Heart right ventricle (tissue), 16 donors: ENCODE measurements at regions not wholly inside any gene's neighbourhood (a gene's known extent, or its start where the extent isn't known, plus 50 kb on each side); places are given as distances from the start of the nearest gene placed in this dataset.
"Not testable (repeated sequence)": the region's sequence is repeated elsewhere in the genome, so short reads cannot be mapped to it uniquely, and the experiment has no call there.

Source experiments
- ATAC-seq, 8 donors: fragments of 200-7000 bp; cut with Tn5 transposase; one replicate each; pipeline ENCODE4 v1.9.1; 2020; ENCODE audit warnings: mild to moderate bottlenecking in 8 of 8, moderate library complexity in 8 of 8, moderate number of reproducible peaks in 1 of 8
- DNase-seq, 2 donors: peaks; one replicate each; pipeline ENCODE4 v3.0.0-alpha.2; 2020
- H3K27ac ChIP-seq, 10 donors: fragments of 200-600 bp; sonication (generic) in 2 of 10; one replicate each; pipeline versions ENCODE4 v1.5.0 to v1.8.0; 2020 to 2022; ENCODE audit warnings: mild to moderate bottlenecking in 3 of 10
- H3K27me3 ChIP-seq, 7 donors: fragments of 200-600 bp; one replicate each; pipeline ENCODE4 v1.8.0; 2021 to 2022; ENCODE audit warnings: mild to moderate bottlenecking in 2 of 7
- H3K36me3 ChIP-seq, 9 donors: fragments of 200-600 bp; sonication (generic) in 1 of 9; one replicate each; pipeline versions ENCODE4 v1.5.0 to v1.8.0; 2020 to 2022; ENCODE audit warnings: mild to moderate bottlenecking in 2 of 9
- H3K4me1 ChIP-seq, 9 donors: fragments of 200-600 bp; sonication (generic) in 1 of 9; one replicate each; pipeline versions ENCODE4 v1.5.0 to v1.8.0; 2020 to 2022; ENCODE audit warnings: mild to moderate bottlenecking in 4 of 9
- H3K4me3 ChIP-seq, 10 donors: fragments of 200-600 bp; sonication (generic) in 2 of 10; one replicate each; pipeline versions ENCODE4 v1.5.0 to v1.8.0; 2020 to 2022; ENCODE audit warnings: mild to moderate bottlenecking in 7 of 10, moderate library complexity in 2 of 10
- H3K9me3 ChIP-seq, 11 donors: fragments of 200-600 bp in 10 of 11; sonication (generic) in 2 of 11; one replicate each; pipeline versions ENCODE4 v1.5.0 to v1.8.0; 2013 to 2022; ENCODE audit warnings: mild to moderate bottlenecking in 2 of 11, control low read depth in 1 of 11, moderate library complexity in 1 of 11
- CTCF ChIP-seq, 9 donors: fragments of 200-600 bp; sonication (generic) in 2 of 9; IDR thresholded peaks; one replicate each; pipeline versions ENCODE4 v1.5.0 to v1.8.0; 2021 to 2022; ENCODE audit warnings: antibody characterized with exemption in 9 of 9, mild to moderate bottlenecking in 5 of 9, moderate library complexity in 1 of 9
- WGBS, 2 donors: extraction: QIAGEN DNeasy Blood & Tissue Kit; methylation state at CpG; one replicate each; pipeline ENCODE4 v1.1.7; 2013; ENCODE audit warnings: inconsistent platforms in 1 of 2; 5-methylcytosine and 5-hydroxymethylcytosine counted together
- intact Hi-C, 10 donors: fragments of 100-400 bp; cut with DNase I; formaldehyde crosslinking; loops; one replicate each; pipeline versions ENCODE4 v1.11.1 to v1.14.2; 2022
- donor health status: Arrhythmogenic right ventricular cardiomyopathy.
- donor health status: ischemic (EF 13 %, LVEDD 7.1; RV severe dilation, severe dysfunction).
- donor health status: healthy with polysubstance abuse.
- donor health status: DM: no; HTN: yes; CAD: no.
- donor health status: DM: no; HTN: no; CAD: no.
- donor health status: ischemic (EF 25% LVEDD 6.9; RV normal size, moderate dysfunction).
- donor health status: ischemic (EF 25% LVEDD 5.7; RV mildly dilated, moderate dysfunction).
- donor health status: healthy.
- donor health status: DM: yes; HTN: yes; CAD: no.
- donor health status: Ischemic cardiomyopathy.
- donor health status: ischemic (EF 35%, LVEDD 5.7; RV mildly dilated, moderate dysfunction).
- donor health status: nonischemic (EF 11% LVEDD 7.7; RV severe dilation, severe dysfunction).
- donor health status: DM: yes; HTN: yes; CAD: no.
- donor health status: PGD.
- donor health status: ischemic (EF 29% LVEDD 5.4; RV normal size, mild dysfunction).
- donor health status: nonischemic (EF 23%, LVEDD 6.1; RV moderate dilation, normal function).

DNA sequence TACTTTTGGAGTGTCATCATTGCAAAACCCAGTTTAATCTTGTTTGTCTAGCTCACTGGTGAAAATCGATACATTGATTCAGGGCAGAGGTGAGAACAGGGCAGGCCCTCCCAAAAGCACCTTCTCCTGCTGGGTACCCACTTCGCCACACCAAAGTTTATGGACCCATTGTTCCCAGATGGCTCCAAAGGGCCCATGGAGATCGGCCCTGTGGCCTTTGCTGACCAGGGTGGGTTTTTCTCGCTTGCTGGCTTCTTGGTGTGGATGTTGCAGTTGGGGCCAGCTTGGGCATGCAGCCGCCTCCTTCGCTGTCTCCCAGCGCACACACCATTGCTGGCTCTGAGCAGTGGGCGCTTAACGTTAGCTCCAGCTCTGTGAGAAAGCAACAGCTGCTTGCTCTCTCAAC is 178.1 kb upstream of the PDE10A start:
- H3K27ac ChIP-seq = no peak overlapping the region
- intact Hi-C loops = loop anchor here in 2 of 10 donors (10.0 kb wide), 2 partner anchors 76 to 176 kb away; partner anchors contain the start of gene PDE10A (in 1 of the 2)
- H3K9me3 ChIP-seq = no peaks in the 10 kb centered on the region
- ATAC-seq (no peak), DNase-seq (no peak)
- H3K36me3 ChIP-seq = no peaks in the 10 kb centered on the region
- H3K27me3 ChIP-seq = peaks cover 0 to 11% (median 0%) of the 10 kb centered on the region in 7 donors
- H3K4me1 ChIP-seq = peaks cover 0 to 3% (median 0%) of the 10 kb centered on the region in 9 donors
- no peak for TF ChIP-seq CTCF (IDR thresholded peaks at IDR 0.05)
- 94% methylated on average over 9 of the region's 9 CpGs for WGBS, 2 donors
- H3K4me3 ChIP-seq = no peak overlapping the region

- no peak for ATAC-seq
- TF ChIP-seq CTCF (IDR thresholded peaks at IDR 0.05) = no peak
- WGBS, 2 donors = 90 to 91% methylated on average over 9 of the region's 9 CpGs
These were observed 175.1 kb upstream of the PDE10A start for GRCh38 chr6:165837948-165838745.

GRCh38 chr6:165836648-165837047 is 173.6 kb upstream of the PDE10A start:
- intact Hi-C loops, H3K27me3 ChIP-seq, H3K4me3 ChIP-seq, ATAC-seq, H3K9me3 ChIP-seq, DNase-seq, H3K27ac ChIP-seq, H3K36me3 ChIP-seq: not testable (repeated sequence)
- H3K4me1 ChIP-seq = peaks cover 0 to 24% (median 17%) of the 10 kb centered on the region in 9 donors
- whole genome bisulfite sequencing, 2 donors = 88 to 94% methylated on average over 4 of the region's 4 CpGs

More at GRCh38 chr6:165837948-165838745, 175.1 kb upstream of the PDE10A start:
- Histone ChIP-seq H3K27me3 (peaks cover 0 to 3% (median 0%) of the 10 kb centered on the region in 7 donors), H3K4me3 (no peak overlapping the region), H3K27ac (no peak overlapping the region), H3K36me3 (no peaks in the 10 kb centered on the region), H3K4me1 (peaks cover 0 to 24% (median 17%) of the 10 kb centered on the region in 9 donors), H3K9me3 (no peaks in the 10 kb centered on the region)
- no peak for DNase-seq
- intact Hi-C loops = no loop called here

- Histone ChIP-seq H3K27me3 (peaks cover 0 to 9% (median 0%) of the 10 kb centered on the region in 7 donors), H3K4me3 (no peak overlapping the region), H3K4me1 (peaks cover 0 to 24% (median 17%) of the 10 kb centered on the region in 9 donors), H3K36me3 (no peaks in the 10 kb centered on the region), H3K27ac (no peak overlapping the region), H3K9me3 (no peaks in the 10 kb centered on the region)
- intact Hi-C loops = no loop called here
- 50 to 64% methylated on average over 13 of the region's 13 CpGs for WGBS, 2 donors
- TF ChIP-seq CTCF (IDR thresholded peaks at IDR 0.05) = no peak
- ATAC-seq (peak in 7 of 8 donors; percentile 10 to 76 (median 53)), DNase-seq (no peak)
These were observed 172.4 kb upstream of the PDE10A start for GRCh38 chr6:165835410-165835851.
